SU-DHL-6 (cell line): ENCODE measurements at regions not wholly inside any gene's neighbourhood (a gene's known extent, or its start where the extent isn't known, plus 50 kb on each side); places are given as distances from the start of the nearest gene placed in this dataset.
"Not testable (repeated sequence)": the region's sequence is repeated elsewhere in the genome, so short reads cannot be mapped to it uniquely, and the experiment has no call there.

Source experiments
- EZH2phosphoT487 ChIP-seq: fragments of 200-600 bp; sonication (generic), shearing (Covaris generic); conservative IDR thresholded peaks from 2 replicates; pipeline ENCODE4 v1.6.1; 2018; ENCODE audit warnings: mild to moderate bottlenecking, antibody characterized with exemption, low read length, moderate library complexity, mixed read lengths
- TF ChIP-seq, protein P1 (sequence below): fragments of 200-600 bp; sonication (generic); IDR thresholded peaks from one replicate; pipeline ENCODE4 v1.5.1; 2017; ENCODE audit warnings: antibody characterized with exemption, mild to moderate bottlenecking, low read length, moderate library complexity; ENCODE audit not compliant: insufficient read depth, poor library complexity, severe bottlenecking

GRCh38 chr16:88250381-88250780 lies 132.4 kb upstream of the ZNF469 start:
- TF ChIP-seq, protein P1, sequence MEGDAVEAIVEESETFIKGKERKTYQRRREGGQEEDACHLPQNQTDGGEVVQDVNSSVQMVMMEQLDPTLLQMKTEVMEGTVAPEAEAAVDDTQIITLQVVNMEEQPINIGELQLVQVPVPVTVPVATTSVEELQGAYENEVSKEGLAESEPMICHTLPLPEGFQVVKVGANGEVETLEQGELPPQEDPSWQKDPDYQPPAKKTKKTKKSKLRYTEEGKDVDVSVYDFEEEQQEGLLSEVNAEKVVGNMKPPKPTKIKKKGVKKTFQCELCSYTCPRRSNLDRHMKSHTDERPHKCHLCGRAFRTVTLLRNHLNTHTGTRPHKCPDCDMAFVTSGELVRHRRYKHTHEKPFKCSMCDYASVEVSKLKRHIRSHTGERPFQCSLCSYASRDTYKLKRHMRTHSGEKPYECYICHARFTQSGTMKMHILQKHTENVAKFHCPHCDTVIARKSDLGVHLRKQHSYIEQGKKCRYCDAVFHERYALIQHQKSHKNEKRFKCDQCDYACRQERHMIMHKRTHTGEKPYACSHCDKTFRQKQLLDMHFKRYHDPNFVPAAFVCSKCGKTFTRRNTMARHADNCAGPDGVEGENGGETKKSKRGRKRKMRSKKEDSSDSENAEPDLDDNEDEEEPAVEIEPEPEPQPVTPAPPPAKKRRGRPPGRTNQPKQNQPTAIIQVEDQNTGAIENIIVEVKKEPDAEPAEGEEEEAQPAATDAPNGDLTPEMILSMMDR = not testable (repeated sequence)
- TF ChIP-seq EZH2phosphoT487 = not testable (repeated sequence)
